ENCODE measurements at regions not wholly inside any gene's neighbourhood (a gene's known extent, or its start where the extent isn't known, plus 50 kb on each side); places are given as distances from the start of the nearest gene placed in this dataset.

DNA sequence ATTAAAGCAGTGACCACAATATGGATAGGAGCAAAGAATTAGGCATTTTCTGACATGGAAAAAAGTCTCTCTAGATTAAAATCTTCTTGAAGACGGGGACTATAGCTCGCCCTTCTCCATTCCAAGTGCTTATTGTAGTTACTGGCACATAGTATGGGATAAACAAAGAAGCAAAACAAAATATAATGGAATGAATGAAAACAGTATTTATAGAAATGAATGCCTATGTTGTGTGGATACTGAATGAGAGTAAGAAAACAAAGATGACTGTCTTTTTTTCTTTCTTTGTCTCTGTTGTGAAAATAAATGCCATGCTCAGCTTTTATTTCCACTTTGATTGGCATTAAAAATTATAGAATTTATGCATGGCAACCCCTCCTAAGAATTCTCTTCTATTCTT is 1414.3 kb upstream of the ACO1 start:
- POLR2A ChIA-PET = no interaction called here
- DNase-seq (ENCODE audit: extremely low spot score) = no peak
- CTCF ChIA-PET = no interaction called here
- TF ChIP-seq, protein P1, sequence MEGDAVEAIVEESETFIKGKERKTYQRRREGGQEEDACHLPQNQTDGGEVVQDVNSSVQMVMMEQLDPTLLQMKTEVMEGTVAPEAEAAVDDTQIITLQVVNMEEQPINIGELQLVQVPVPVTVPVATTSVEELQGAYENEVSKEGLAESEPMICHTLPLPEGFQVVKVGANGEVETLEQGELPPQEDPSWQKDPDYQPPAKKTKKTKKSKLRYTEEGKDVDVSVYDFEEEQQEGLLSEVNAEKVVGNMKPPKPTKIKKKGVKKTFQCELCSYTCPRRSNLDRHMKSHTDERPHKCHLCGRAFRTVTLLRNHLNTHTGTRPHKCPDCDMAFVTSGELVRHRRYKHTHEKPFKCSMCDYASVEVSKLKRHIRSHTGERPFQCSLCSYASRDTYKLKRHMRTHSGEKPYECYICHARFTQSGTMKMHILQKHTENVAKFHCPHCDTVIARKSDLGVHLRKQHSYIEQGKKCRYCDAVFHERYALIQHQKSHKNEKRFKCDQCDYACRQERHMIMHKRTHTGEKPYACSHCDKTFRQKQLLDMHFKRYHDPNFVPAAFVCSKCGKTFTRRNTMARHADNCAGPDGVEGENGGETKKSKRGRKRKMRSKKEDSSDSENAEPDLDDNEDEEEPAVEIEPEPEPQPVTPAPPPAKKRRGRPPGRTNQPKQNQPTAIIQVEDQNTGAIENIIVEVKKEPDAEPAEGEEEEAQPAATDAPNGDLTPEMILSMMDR (IDR thresholded peaks at IDR 0.05; ENCODE audit: control extremely low read depth, extremely low read depth, low read depth, missing control alignments) = no peak

DNA sequence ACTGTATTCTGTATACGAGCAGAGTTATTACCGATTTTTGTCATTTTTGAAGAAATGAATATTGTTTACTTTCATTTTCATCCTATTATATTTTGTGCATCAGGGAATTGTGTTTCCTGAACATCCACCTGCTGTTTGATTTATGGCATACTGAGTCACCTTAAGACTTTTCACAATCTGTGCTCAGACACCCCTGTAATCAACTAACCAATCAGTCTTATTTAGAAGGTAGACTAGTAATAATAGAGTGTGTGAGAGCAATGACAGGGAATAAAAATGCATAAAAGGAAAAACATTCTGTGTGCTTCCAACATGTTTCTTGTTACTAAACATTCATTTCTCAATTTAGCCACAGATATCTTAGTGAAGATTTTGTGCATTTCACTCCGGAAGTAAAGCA is 1413.6 kb upstream of the ACO1 start:
- no peak for DNase-seq (ENCODE audit: extremely low spot score)
- POLR2A ChIA-PET = no interaction called here
- TF ChIP-seq, protein P1 (IDR thresholded peaks at IDR 0.05; ENCODE audit: control extremely low read depth, extremely low read depth, low read depth, missing control alignments) = no peak
- CTCF ChIA-PET = no interaction called here

DNA sequence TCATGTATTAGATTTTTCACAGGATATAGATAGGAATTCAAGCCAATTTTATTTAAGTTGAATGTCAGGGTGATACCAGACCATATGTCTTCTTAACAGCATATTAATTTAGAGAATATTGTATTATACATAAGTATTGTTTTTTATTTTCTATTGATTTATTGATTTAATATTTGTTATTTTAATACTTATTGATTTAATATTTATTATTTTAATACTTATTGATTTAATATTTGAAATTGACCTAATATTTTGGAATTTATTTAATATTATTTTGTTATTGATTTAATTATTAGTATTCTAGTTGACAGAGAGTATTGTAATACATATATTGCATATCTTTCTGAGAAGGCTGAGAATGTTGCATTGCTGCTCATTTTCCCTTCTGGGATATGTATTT is 1411.8 kb upstream of the ACO1 start:
- POLR2A ChIA-PET = no interaction called here
- TF ChIP-seq, protein P1 (IDR thresholded peaks at IDR 0.05; ENCODE audit: control extremely low read depth, extremely low read depth, low read depth, missing control alignments) = no peak

DNA sequence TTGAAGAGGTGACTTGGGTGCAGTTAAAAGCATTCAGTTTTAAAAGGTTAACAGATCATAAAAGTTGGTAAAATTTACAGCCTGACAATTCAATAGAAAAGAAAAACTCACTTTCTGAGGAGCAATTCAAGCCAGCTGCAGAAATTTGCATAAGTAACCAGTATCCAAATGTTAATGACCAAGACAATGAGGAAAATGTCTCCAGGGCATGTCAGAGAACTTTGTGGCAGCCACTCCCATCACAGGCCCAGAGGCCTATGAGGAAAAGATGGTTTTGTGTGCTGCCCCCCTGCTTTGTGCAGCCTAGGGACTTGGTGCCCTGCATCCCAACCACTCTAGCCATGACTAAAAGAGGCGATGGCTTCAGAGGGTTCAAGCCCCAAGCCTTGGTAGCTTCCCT is 1406.5 kb upstream of the ACO1 start:
- DNase-seq (ENCODE audit: extremely low spot score) = no peak
- TF ChIP-seq, protein P1 (IDR thresholded peaks at IDR 0.05; ENCODE audit: control extremely low read depth, extremely low read depth, low read depth, missing control alignments) = no peak
- ChIA-PET CTCF (no interaction called here), POLR2A (no interaction called here)

More for the DNA sequence above, 1411.8 kb upstream of the ACO1 start:
- CTCF ChIA-PET = interaction anchor here (1.0 kb wide), 1 partner anchor 9 kb away, joined by 3 read pairs; no protein-coding TSS in a partner anchor
- DNase-seq (ENCODE audit: extremely low spot score) = no peak

DNA sequence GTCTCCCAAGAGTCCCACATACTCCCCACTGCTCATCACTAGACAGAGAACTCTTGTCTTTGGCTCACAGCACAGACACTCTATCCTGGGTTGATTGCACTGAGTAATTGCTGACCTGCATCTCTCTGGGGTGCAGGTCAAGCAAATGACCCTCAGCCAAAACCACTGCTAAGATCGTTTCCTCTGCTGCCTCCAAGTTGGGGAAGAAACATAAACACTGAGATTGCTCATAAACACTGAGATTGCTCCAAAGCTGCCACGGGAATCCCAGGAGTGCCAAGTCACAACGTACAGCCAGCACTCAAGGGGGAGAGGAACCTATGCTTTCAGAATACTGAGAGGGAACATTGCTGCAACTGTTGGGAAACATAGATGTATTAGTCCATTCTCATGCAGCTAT is 1402.1 kb upstream of the ACO1 start:
- CTCF ChIA-PET = interaction anchor here (0.9 to 2.9 kb wide), 2 partner anchors 10 to 41 kb away, joined by 3 to 12 read pairs; no protein-coding TSS in a partner anchor
- no peak for DNase-seq (ENCODE audit: extremely low spot score)
- POLR2A ChIA-PET = no interaction called here
- TF ChIP-seq, protein P1 (IDR thresholded peaks at IDR 0.05; ENCODE audit: control extremely low read depth, extremely low read depth, low read depth, missing control alignments) = no peak

DNA sequence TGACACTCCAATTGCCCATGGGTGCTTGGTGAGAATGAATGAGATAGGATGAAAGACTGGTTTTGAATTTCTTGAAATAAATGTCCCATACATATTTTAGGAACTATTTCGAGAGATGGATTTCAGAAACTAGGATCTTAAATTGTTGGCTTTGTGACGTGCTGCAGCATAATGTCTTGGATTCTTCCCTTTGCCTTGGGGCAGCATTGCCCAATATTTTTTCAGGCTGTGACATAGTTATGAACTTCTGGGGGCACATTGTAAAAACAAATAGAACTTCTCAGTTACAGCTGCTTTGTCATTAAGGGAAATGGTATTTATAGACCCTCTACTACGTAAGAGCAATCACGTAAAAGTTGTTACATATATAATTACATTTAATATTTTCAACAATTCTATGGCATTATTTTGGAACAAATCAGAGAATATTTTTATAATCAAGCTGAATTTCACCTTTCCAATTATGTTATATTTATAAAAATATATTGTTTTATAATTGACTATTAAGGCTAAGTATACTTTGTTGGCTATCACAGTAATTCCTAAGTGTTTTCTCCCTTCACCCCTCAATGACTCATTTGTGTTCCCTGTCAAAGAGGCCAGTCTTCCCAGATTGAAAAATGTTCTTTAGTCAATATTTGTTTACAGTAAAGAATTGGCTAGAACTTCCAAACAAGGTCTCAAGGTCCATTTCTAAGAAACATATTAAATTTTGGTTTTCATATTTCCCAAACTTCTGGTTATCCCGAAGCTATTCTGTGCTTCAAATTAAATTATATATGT is 1388.3 kb upstream of the ACO1 start:
- TF ChIP-seq, protein P1 (IDR thresholded peaks at IDR 0.05; ENCODE audit: control extremely low read depth, extremely low read depth, low read depth, missing control alignments) = no peak
- ChIA-PET POLR2A (no interaction called here), CTCF (interaction anchor here (1.3 to 1.5 kb wide), 2 partner anchors 9 to 17 kb away, joined by 4 to 6 read pairs; no protein-coding TSS in a partner anchor)
- no peak for DNase-seq (ENCODE audit: extremely low spot score)

All from GM10248 (cell line).